AML-193 (cell line): ENCODE measurements at regions not wholly inside any gene's neighbourhood (a gene's known extent, or its start where the extent isn't known, plus 50 kb on each side); places are given as distances from the start of the nearest gene placed in this dataset.
"Not testable (repeated sequence)": the region's sequence is repeated elsewhere in the genome, so short reads cannot be mapped to it uniquely, and the experiment has no call there.

Experiments used
- DNase-seq, 2 experiments: peaks; one replicate each; lab custom pipeline; 2025; lab: John Stamatoyannopoulos, UW

GRCh38 chr22:23394525-23395326 lies 185.4 kb downstream of the IGLL1 start:
- no peak for DNase-seq

DNA sequence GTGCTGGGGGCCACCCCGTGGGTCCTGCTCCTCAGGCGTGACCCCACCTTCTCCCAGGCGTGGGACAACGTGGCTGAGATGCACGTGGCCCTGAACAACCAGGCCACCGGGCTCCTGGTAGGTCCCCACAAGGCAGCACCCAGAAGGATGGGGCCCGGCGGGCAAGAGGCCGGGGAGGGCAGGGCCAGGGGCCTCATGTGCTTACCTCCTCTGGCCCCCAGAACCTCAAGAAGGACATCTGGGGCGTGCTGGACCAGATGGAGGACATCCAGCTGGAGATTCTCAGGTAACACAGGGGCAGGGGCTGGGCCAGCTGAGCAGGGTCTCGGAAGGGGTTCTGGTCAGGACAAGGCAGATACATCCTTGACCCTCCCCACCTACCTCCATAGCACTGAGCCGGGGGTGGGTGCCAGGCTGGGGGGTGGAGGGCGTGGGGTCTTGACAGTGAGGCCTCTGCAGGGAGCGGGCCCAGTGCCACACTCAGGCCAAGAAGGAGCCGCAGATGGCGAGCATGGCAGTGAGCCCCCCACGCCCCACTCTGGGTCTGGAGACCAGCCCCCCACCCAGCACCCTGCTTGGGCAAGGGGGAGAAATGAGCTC lies 186.3 kb downstream of the IGLL1 start:
- no peak for DNase-seq

GRCh38 chr22:23393199-23393598 lies 186.9 kb downstream of the IGLL1 start:
- DNase-seq, result not testable (repeated sequence)

GRCh38 chr22:23392420-23393121 lies 187.5 kb downstream of the IGLL1 start:
- no peak for DNase-seq

- DNase-seq, result no peak
These were observed 189.1 kb downstream of the IGLL1 start for GRCh38 chr22:23391022-23391421.

- no peak for DNase-seq
These were observed 190.6 kb downstream of the IGLL1 start for GRCh38 chr22:23389271-23390071.

GRCh38 chr22:23388517-23388890 lies 191.6 kb downstream of the IGLL1 start:
- no peak for DNase-seq

DNA sequence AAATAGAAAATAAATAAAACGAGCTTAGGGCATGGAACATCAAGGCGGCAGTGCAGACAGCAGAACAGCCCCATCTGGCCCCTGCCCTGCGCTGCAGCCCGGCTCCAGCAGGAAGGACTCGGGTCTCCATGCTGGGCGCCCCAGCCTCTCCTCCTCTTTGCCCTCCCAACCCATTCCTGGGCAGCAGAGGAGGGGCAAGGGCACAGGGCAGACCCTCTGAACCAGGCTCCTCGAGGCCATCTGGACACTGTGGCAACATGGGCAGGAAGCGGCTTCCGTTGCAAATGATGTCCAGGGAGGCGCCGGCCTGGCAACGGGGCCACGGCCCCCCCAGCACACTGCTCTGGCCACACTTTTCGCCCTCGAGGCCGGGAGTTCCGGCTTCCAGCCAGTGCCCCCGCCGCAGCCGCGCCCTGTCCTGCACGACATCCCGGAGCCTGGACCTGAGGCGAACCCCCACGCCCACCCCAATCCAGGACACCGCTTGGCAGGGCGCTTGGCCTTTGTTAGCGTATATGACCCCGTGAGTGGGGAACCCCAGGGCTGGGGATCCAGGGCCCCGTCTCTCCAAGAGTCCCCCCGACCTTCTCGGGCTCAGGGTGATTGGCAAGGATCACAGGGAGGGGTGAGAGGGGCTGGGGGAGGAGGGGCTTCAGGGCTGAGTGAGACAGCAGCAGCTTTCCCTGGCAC lies 192.1 kb downstream of the IGLL1 start:
- DNase-seq, result no peak

DNA sequence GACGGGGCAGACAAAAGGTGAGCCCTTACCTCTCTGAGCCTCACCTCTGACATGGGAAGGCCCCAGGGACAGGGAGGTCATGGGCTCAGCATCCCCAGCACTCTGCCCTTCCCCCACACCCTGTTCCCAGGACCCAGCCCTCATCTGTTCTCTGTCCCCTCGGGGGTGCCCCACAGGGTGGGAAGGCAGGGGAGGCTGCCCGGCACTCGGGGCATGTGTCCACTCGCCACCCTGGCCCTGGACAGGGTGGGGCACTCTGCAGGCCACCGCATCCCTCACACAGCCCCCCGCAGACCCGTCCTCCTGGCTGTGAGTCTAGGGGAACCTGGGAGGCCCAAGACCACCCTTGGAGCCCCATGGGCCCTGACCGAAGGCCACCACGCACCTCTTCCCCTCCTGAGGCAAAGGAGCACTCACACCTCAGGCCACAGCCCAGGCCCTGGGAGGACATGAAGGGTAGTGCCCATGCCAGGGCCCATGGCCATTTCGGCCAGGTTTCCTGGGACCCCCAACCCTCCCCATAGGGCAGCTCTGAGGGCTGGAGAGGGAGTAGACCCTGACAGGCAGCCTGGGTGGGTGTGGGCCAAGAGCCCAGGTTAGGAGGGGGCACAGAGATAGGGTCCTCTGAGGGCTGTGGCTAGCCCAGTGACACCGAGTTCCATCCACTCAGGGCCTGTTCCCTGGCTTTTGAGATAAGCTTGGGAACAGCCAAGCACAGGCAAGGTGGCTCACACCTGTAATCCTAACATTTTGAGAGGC lies 193.1 kb downstream of the IGLL1 start:
- DNase-seq, result no peak

DNA sequence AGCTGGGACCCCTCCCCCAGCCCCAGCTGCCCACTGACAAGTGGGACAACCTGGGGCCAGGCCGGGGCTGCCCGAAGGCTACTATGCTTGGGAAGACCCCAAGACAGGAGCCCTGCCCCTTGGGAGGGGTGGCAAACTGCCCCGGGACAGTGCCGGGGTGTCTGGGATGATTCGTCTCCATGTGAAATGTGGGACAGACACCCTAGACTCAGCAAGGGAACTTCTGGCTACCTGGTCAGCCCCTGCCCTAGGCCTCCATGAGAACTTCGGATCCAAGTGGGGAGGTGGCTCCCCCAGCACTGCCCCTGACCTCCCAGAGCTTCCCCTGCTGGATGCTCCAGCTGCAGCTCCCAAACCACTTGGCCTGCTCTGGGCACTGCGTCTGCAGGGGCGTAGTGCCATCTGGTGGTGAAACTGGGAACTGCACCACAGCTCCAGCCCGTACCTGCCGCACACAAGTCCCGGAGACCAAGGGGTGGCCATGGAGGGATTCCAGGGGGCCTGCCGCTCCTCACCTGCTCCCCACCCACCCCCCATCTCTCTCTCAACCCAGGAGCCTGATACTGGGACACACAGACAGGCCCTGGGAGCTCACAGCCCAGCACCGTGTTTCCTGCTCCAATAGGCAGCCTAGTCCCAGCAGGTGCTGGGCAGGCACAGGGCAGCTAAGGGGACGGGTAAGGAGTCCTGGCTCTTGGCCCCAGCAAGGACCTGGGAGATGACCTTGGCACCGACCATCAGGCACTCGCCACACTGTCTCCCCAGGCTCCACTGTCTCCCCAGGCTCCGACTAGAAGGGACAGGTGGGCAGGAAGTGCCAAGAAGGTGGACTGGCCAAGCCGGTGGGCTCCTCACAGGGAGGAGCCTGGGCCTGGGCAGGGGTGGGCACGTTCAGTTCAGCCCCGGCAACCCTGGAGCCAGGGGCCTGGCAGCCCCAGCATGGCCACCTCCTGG lies 194.1 kb downstream of the IGLL1 start:
- DNase-seq, result peak; percentile 32 to 40

DNA sequence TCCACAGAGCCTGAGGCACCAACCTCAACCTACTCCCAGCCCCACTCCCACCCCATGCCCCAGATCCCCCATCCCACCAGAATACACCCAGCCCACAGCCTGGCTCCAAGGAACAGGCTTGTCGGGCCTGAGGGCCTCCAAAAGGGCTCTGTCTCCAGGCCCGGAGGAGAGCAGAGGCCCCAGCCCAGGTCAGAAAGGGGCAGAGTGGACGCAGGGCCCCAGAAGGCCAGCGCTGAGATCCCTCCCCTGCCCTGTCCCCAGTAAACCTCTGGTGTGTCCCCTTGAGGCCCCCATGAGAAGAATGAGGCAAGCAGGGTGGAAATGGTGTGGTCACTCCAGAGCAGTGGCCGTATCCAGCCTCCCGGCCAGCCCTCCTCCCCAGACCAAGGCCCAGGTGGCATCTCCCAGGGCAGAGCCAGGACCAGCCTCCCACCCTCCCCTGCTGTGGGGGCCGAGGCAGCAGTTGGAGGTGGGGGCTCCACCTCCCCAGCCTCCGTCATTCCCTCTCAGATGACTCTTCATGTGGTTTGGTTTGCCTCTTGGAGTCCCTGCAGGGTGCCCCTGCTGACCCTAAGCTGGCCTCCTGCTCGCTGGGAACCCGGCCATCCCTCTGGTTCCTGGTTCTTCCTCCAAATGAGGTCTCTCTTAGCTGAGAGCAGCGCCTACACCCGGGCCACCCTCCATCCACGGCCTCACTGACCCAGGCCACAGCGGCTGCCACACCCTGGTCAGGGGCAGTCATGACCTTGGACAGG lies 195.0 kb downstream of the IGLL1 start:
- no peak for DNase-seq

DNA sequence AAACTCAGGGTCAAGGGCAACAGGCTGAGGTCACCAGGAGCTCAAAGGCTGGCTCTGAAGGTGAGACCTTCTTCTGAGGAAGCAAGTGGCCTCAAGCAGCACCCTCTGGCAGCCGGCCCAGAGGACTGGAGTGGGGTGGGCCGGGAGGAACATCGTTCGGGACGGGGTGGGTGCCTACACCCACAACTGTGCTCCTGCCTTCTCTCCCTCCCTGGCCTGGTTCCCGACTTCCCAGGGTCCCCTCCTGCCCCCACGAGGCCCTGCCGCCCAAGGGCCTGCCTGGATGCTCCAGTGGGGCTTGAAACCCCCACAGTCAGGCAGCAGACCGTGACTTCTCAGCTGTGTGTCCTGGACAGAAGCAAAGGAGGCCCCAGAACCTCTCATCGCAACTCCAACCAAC lies 195.7 kb downstream of the IGLL1 start:
- DNase-seq, result no peak

DNA sequence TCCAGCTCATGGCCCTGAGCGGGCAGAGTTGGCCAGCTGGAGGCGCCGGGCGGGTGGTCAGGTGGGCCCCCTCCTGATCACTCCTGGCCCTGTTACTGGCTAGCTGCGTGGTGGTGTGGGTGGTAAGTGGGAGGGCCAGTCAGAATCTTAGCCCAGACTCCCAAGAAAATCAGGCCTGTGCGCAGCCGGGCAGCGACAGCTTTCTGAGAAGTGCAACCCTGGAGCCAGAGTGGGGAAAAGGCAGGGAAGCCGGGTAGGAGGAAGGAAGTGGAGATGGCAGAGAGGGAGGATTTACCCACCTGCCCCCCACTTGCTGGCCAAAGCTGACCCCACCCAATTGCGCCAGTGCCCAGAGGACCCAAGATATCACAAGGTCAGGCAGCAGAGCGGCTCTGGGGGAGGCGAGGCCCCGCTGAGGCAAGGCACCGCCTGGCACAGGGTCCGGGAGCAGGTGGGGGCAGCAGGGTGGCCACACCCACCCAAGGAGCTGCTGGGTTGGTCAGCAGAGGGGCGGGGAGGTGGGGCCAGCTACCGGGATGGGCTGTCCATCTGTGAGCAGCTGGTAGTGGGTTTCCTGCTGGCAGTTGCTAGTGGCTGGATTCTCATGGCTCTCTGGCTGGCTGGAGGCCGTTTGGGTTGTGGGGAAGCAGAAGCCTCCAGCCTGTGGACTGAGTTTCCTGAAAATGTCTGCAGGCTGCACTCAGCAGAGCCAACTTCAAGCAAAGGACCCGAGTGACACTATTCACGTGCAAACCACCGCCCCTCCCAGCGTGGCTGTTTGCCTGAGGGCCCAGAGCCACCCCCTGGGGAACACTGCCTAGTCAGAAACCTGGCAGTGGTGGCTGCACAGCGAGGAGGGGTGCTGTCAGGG lies 196.4 kb downstream of the IGLL1 start:
- no peak for DNase-seq

GRCh38 chr22:23382428-23383218 lies 197.5 kb downstream of the IGLL1 start:
- no peak for DNase-seq

GRCh38 chr22:23381661-23382427 lies 198.2 kb downstream of the IGLL1 start:
- DNase-seq, result no peak

GRCh38 chr22:23380911-23381310 lies 199.2 kb downstream of the IGLL1 start:
- no peak for DNase-seq

GRCh38 chr22:23380230-23380573 lies 199.9 kb downstream of the IGLL1 start:
- no peak for DNase-seq
